HG02981 (cell line): ENCODE measurements at regions not wholly inside any gene's neighbourhood (a gene's known extent, or its start where the extent isn't known, plus 50 kb on each side); places are given as distances from the start of the nearest gene placed in this dataset.

Experiments used
- ATAC-seq: cut with Tn5 transposase; IDR thresholded peaks from one replicate; pipeline ENCODE4 v1.9.1; 2021; ENCODE audit warnings: mild to moderate bottlenecking, moderate library complexity; ENCODE audit not compliant: unreplicated experiment

GRCh38 chr2:78011251-78011650 lies 489.1 kb upstream of the LRRTM4 start:
- ATAC-seq = no peak

- ATAC-seq = no peak
These were observed 498.3 kb upstream of the LRRTM4 start for GRCh38 chr2:78020491-78020890.

GRCh38 chr2:78023356-78023755 lies 501.2 kb upstream of the LRRTM4 start:
- ATAC-seq = no peak

GRCh38 chr2:78024996-78025395 lies 502.8 kb upstream of the LRRTM4 start:
- ATAC-seq = no peak

GRCh38 chr2:78029392-78029995 lies 507.3 kb upstream of the LRRTM4 start:
- no peak for ATAC-seq

GRCh38 chr2:78034706-78035105 lies 512.5 kb upstream of the LRRTM4 start:
- ATAC-seq = no peak

- ATAC-seq = no peak
These were observed 513.6 kb upstream of the LRRTM4 start for GRCh38 chr2:78035804-78036203.

- no peak for ATAC-seq
These were observed 529.3 kb upstream of the LRRTM4 start for GRCh38 chr2:78051480-78051879.

GRCh38 chr2:78056976-78057375 lies 534.8 kb upstream of the LRRTM4 start:
- no peak for ATAC-seq

- ATAC-seq = no peak
These were observed 539.1 kb upstream of the LRRTM4 start for GRCh38 chr2:78061301-78061700.

GRCh38 chr2:78061732-78062131 lies 539.6 kb upstream of the LRRTM4 start:
- ATAC-seq = no peak

- no peak for ATAC-seq
These were observed 541.3 kb upstream of the LRRTM4 start for GRCh38 chr2:78063246-78064020.

- no peak for ATAC-seq
These were observed 543.2 kb upstream of the LRRTM4 start for GRCh38 chr2:78065366-78065765.

GRCh38 chr2:78068808-78069207 lies 546.6 kb upstream of the LRRTM4 start:
- no peak for ATAC-seq

GRCh38 chr2:78070693-78071092 lies 548.5 kb upstream of the LRRTM4 start:
- no peak for ATAC-seq

- no peak for ATAC-seq
These were observed 555.5 kb upstream of the LRRTM4 start for GRCh38 chr2:78077633-78078032.

GRCh38 chr2:78082555-78082954 lies 560.4 kb upstream of the LRRTM4 start:
- no peak for ATAC-seq

- ATAC-seq = no peak
These were observed 571.3 kb upstream of the LRRTM4 start for GRCh38 chr2:78093436-78093835.

- ATAC-seq = no peak
These were observed 587.1 kb upstream of the LRRTM4 start for GRCh38 chr2:78109272-78109671.

- no peak for ATAC-seq
These were observed 593.1 kb upstream of the LRRTM4 start for GRCh38 chr2:78115291-78115690.

GRCh38 chr2:78118037-78118436 lies 595.9 kb upstream of the LRRTM4 start:
- ATAC-seq = no peak

- no peak for ATAC-seq
These were observed 598.1 kb upstream of the LRRTM4 start for GRCh38 chr2:78120275-78120674.

GRCh38 chr2:78125042-78125441 lies 602.9 kb upstream of the LRRTM4 start:
- no peak for ATAC-seq
